IMR-90 (cell line): ENCODE measurements at regions not wholly inside any gene's neighbourhood (a gene's known extent, or its start where the extent isn't known, plus 50 kb on each side); places are given as distances from the start of the nearest gene placed in this dataset.
"Not testable (repeated sequence)": the region's sequence is repeated elsewhere in the genome, so short reads cannot be mapped to it uniquely, and the experiment has no call there.

Source experiments
- ATAC-seq: fragments of 200-7000 bp; cut with Tn5 transposase; 2 replicates; pipeline ENCODE4 v1.9.1; 2020; ENCODE audit warnings: low read depth, mild to moderate bottlenecking, moderate library complexity
- BruUV-seq: library from RNA; stranded (reverse); fragments of 400-500 nt; replicated peaks from 2 replicates; lab custom pipeline; 2021; lab: Mats Ljungman, UMichigan
- CTCF ChIA-PET: fragments of 300-600 bp; formaldehyde crosslinking; extraction: SDS; loops from one replicate; lab custom pipeline; 2021; ENCODE audit warnings: antibody characterized with exemption; lab: Yijun Ruan, JAX
- POLR2A ChIA-PET: fragments of 300-600 bp; sonication (Branson Sonifier 250); formaldehyde crosslinking; loops from one replicate; lab custom pipeline; 2022; ENCODE audit warnings: antibody characterized with exemption; ENCODE audit not compliant: unreplicated experiment; lab: Charles Lee
- DNase-seq: peaks from one replicate; pipeline ENCODE4 v3.0.0; 2013
- H2AFZ ChIP-seq: replicated peaks from 2 replicates; pipeline ENCODE3; 2013; ENCODE audit warnings: low read length, mild to moderate bottlenecking; ENCODE audit not compliant: poor library complexity
- H2AK5ac ChIP-seq: 2 replicates; pipeline ENCODE4 v1.6.1; 2013; ENCODE audit warnings: low read depth, low read length, inconsistent platforms
- H2AK9ac ChIP-seq: replicated peaks from 2 replicates; pipeline ENCODE3; 2013; ENCODE audit warnings: mild to moderate bottlenecking, low read depth, low read length, moderate library complexity; ENCODE audit not compliant: poor library complexity
- H2BK120ac ChIP-seq: 2 replicates; pipeline ENCODE4 v1.6.1; 2013; ENCODE audit warnings: low read depth, low read length, inconsistent platforms
- H2BK15ac ChIP-seq: 3 replicates; pipeline ENCODE4 v1.6.1; 2013; ENCODE audit warnings: low read depth, low read length, inconsistent platforms
- H2BK20ac ChIP-seq: 2 replicates; pipeline ENCODE4 v1.6.1; 2013; ENCODE audit warnings: low read depth, mild to moderate bottlenecking, inconsistent platforms, low read length, moderate library complexity
- H2BK5ac ChIP-seq: 2 replicates; pipeline ENCODE4 v1.6.1; 2013; ENCODE audit warnings: mild to moderate bottlenecking, low read depth, low read length, inconsistent platforms; ENCODE audit not compliant: poor library complexity, severe bottlenecking
- H3K14ac ChIP-seq: replicated peaks from 2 replicates; pipeline ENCODE4 v1.6.1; 2013; ENCODE audit warnings: low read depth, low read length, inconsistent platforms
- H3K18ac ChIP-seq: 2 replicates; pipeline ENCODE4 v1.6.1; 2013; ENCODE audit warnings: low read depth, low read length, control low read depth
- H3K23ac ChIP-seq: 2 replicates; pipeline ENCODE4 v1.6.1; 2013; ENCODE audit warnings: low read depth, low read length, inconsistent platforms
- H3K27ac ChIP-seq: 2 replicates; pipeline ENCODE4 v1.5.1; 2013; ENCODE audit warnings: mild to moderate bottlenecking, control low read depth, low read length; ENCODE audit not compliant: insufficient read depth
- H3K27me3 ChIP-seq: 2 replicates; pipeline ENCODE4 v1.6.1; 2013; ENCODE audit warnings: low read length; ENCODE audit not compliant: control insufficient read depth, insufficient read depth
- H3K36me3 ChIP-seq: 2 replicates; pipeline ENCODE4 v1.6.1; 2013; ENCODE audit warnings: low read length, mixed read lengths; ENCODE audit not compliant: control insufficient read depth, insufficient read depth
- H3K4ac ChIP-seq: 2 replicates; pipeline ENCODE4 v1.6.1; 2013; ENCODE audit warnings: low read depth, low read length, inconsistent platforms
- H3K4me1 ChIP-seq: 2 replicates; pipeline ENCODE4 v1.6.1; 2013; ENCODE audit warnings: low read length, mixed read lengths; ENCODE audit not compliant: control insufficient read depth, insufficient read depth
- H3K4me2 ChIP-seq: 2 replicates; pipeline ENCODE4 v1.6.1; 2013; ENCODE audit warnings: low read depth, mild to moderate bottlenecking, control low read depth, low read length, moderate library complexity
- H3K4me3 ChIP-seq: 2 replicates; pipeline ENCODE4 v1.5.1; 2013; ENCODE audit warnings: low read depth, mild to moderate bottlenecking, control low read depth, low read length, moderate library complexity; ENCODE audit not compliant: insufficient read depth
- H3K56ac ChIP-seq: 2 replicates; pipeline ENCODE4 v1.6.1; 2013; ENCODE audit warnings: low read length, inconsistent platforms; ENCODE audit not compliant: insufficient read depth; ENCODE audit errors: extremely low read depth
- H3K79me1 ChIP-seq, 2 experiments: 2 replicates each; pipeline ENCODE4 v1.6.1; 2013; ENCODE audit warnings: low read length in 2 of 2, inconsistent platforms in 1 of 2, low read depth in 1 of 2
- H3K9ac ChIP-seq: 2 replicates; pipeline ENCODE4 v1.6.1; 2013; ENCODE audit warnings: low read depth, low read length, control low read depth
- H3K9me1 ChIP-seq: 2 replicates; pipeline ENCODE4 v1.6.1; 2013; ENCODE audit warnings: low read length, inconsistent platforms; ENCODE audit not compliant: insufficient read depth
- H3K9me3 ChIP-seq: 2 replicates; pipeline ENCODE4 v1.6.1; 2013; ENCODE audit warnings: low read length; ENCODE audit not compliant: control insufficient read depth, insufficient read depth
- H4K20me1 ChIP-seq: 2 replicates; pipeline ENCODE4 v1.6.1; 2013; ENCODE audit warnings: low read length, inconsistent platforms; ENCODE audit not compliant: insufficient read depth
- H4K5ac ChIP-seq: 2 replicates; pipeline ENCODE4 v1.6.1; 2013; ENCODE audit warnings: mild to moderate bottlenecking, low read depth, low read length, control low read depth
- H4K8ac ChIP-seq, 2 experiments: 2 replicates each; pipeline ENCODE4 v1.6.1; 2013; ENCODE audit warnings: low read depth in 2 of 2, low read length in 2 of 2, control low read depth in 1 of 2, inconsistent platforms in 1 of 2
- H4K91ac ChIP-seq: 2 replicates; pipeline ENCODE4 v1.6.1; 2013; ENCODE audit warnings: low read depth, low read length, inconsistent platforms; ENCODE audit not compliant: insufficient read depth
- WGBS, 2 experiments: methylation state at CpG; one replicate each; pipeline versions ENCODE4 v1.1.5 to v1.1.7; 2013; ENCODE audit warnings: missing lambda C conversion rate in 2 of 2; ENCODE audit not compliant: insufficient read length in 1 of 2; ENCODE audit errors: extremely low coverage in 2 of 2; 5-methylcytosine and 5-hydroxymethylcytosine counted together
- dilution Hi-C: fragments of 300-500 bp; cut with HindIII; formaldehyde crosslinking; loops from one replicate; pipeline ENCODE4 v1.14.3; 2018; ENCODE audit warnings: low sequenced_read_pairs; ENCODE audit not compliant: unreplicated experiment
- in situ Hi-C: fragments of 300-500 bp; cut with MboI; formaldehyde crosslinking; loops from 3 replicates; pipeline ENCODE4 v1.14.3; 2019; ENCODE audit warnings: low sequenced_read_pairs, inconsistent platforms, mixed read lengths
- intact Hi-C: fragments of 100-400 bp; cut with micrococcal nuclease; formaldehyde crosslinking; loops from 2 replicates; pipeline ENCODE4 v1.10.0; 2022

DNA sequence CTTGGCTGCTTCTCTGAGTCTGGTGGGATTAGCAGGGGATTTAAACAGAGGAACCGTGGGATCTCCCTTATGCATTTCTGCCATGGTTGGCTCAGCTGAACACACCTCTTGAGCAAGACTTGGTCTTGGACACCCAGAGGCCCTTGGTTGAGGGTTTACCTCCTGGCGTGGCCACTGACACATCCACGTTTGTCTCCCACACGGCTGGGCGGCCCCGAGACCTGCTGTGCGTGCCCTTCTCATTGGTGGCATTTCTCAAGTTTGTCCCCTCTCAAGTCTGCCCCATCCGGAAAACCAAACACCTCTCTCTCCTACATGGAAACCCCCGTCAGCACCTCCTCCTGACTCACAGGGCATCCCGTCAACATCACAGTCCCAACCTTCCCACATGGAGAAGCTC is 66.0 kb upstream of the MUC20 start:
- ATAC-seq, intact Hi-C loops, H3K4me1 ChIP-seq, H3K56ac ChIP-seq, H2AK9ac ChIP-seq, H3K4ac ChIP-seq, in situ Hi-C loops, H2BK15ac ChIP-seq, H3K9me3 ChIP-seq, H2AK5ac ChIP-seq, CTCF ChIA-PET, H4K91ac ChIP-seq, DNase-seq, H3K4me2 ChIP-seq, POLR2A ChIA-PET, H4K5ac ChIP-seq, H3K4me3 ChIP-seq, H3K27me3 ChIP-seq, H3K36me3 ChIP-seq, H2AFZ ChIP-seq, H2BK20ac ChIP-seq, H3K23ac ChIP-seq, H2BK5ac ChIP-seq, BruUV-seq, H4K20me1 ChIP-seq, H3K14ac ChIP-seq, H3K18ac ChIP-seq, H3K79me1 ChIP-seq, H3K27ac ChIP-seq, H2BK120ac ChIP-seq, H4K8ac ChIP-seq, H3K9me1 ChIP-seq, H3K9ac ChIP-seq, dilution Hi-C loops: not testable (repeated sequence)
- WGBS, 2 experiments, result no CpG with 5 or more reads among the region's 10 CpGs

DNA sequence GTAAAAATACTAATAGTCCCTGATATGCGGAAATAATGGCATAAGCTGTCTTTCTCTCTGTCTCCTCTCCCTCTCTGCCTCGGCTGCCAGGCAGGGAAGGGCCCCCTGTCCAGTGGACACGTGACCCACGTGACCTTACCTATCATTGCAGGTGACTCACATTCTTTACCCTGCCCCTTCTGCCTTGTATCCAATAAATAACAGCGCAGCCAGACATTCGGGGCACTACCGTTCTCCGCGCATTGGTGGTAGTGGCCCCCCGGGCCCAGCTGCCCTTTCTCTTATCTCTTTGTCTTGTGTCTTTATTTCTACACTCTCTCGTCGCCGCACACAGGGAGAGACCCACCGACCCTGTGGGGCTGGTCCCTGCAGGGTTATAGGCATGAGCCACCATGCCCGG is 66.6 kb upstream of the MUC20 start:
- dilution Hi-C loops, H3K9me3 ChIP-seq, H4K91ac ChIP-seq, H4K20me1 ChIP-seq, H3K56ac ChIP-seq, H3K9ac ChIP-seq, DNase-seq, POLR2A ChIA-PET, H3K14ac ChIP-seq, H3K27me3 ChIP-seq, H2AK9ac ChIP-seq, H3K9me1 ChIP-seq, H3K36me3 ChIP-seq, BruUV-seq, H3K4ac ChIP-seq, H4K8ac ChIP-seq, ATAC-seq, CTCF ChIA-PET, H2BK120ac ChIP-seq, H3K4me1 ChIP-seq, H2BK5ac ChIP-seq, H2AFZ ChIP-seq, H3K27ac ChIP-seq, H3K4me3 ChIP-seq, H3K18ac ChIP-seq, H3K23ac ChIP-seq, H3K4me2 ChIP-seq, H4K5ac ChIP-seq, H2BK20ac ChIP-seq, H2AK5ac ChIP-seq, H2BK15ac ChIP-seq, H3K79me1 ChIP-seq, intact Hi-C loops, in situ Hi-C loops: not testable (repeated sequence)
- whole genome bisulfite sequencing, 2 experiments, result 70% methylated on average over 2 of the region's 15 CpGs; no CpG with 5 or more reads in 1 of the 2 experiments
